Hippocampal formation (tissue), 2 donors: ENCODE measurements at regions not wholly inside any gene's neighbourhood (a gene's known extent, or its start where the extent isn't known, plus 50 kb on each side); places are given as distances from the start of the nearest gene placed in this dataset.

Source experiments
- DNase-seq, 2 donors: peaks; one replicate each; lab custom pipeline; 2025; lab: John Stamatoyannopoulos, UW

DNA sequence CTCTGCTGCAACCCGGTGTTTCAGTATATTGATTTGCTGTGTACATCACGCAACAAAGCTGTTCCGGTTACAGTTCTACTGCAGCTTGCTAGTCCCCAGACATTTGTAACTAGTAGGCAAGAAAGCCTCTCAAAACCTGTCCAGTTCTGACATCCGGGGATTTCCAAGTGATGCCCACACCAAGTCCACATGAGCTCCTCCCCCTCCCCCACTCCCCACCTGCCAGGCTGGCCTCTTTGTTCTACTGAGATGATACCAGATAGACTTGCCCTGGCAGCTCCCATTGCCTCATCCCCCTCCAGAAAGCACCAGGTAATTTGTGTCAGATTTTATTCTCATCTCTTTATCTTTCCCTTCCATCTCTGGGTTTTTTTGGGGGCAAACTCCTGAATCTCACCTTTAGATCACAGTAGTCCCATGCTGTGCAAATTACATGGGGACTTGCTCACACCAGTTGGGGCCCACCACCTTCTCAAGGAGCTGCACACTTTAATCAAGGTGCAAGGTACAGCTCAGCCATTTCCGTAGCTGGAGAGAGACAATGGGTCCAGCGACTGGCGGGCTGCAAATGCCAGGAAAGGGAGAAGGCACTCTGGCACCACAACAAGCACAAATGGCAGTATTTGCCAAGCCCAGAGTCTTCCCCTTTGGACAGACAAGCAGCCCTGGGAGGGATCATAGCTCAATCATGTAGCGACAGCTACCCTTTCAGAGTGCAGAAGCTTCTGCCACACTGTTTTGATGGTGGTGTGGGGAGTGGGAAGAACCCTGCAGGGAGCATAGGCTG, 183.1 kb downstream of the CYLD start:
- DNase-seq, result no peak

DNA sequence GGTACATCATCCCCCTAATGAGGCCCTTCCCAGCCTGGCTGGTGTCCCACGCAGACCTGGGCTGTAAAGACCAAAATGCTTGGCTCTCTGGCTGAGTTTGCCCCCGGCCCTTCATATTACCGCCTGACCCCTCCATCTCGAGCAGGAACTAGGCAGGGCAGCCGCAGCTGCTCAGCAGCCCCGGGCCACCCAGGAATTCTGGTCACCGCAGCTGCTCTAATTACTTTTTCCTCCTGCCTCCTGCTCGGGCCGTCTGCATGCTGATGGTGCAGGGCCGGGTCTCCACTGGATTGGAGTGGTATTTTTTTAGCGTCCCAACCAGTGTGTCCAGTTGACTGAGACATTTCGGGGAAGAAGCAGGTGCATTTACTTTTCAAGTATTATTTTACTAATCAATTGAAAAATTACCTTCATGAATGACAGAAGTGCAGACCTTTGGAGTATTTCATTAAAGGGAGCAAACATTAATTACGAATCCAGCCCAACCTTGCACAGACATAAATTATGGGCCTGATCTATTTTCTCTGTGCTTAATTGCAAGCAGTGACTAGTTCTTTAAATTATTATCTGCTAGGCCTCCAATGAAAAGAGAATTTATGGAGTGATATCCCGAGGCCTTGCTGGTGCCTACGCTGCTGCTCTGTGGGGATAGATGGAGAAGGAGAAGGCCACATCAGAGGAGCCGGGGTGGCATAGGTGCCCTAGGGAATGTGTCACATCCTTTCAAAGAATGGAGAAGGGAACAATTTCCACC, 176.2 kb downstream of the CYLD start:
- DNase-seq, result no peak

DNA sequence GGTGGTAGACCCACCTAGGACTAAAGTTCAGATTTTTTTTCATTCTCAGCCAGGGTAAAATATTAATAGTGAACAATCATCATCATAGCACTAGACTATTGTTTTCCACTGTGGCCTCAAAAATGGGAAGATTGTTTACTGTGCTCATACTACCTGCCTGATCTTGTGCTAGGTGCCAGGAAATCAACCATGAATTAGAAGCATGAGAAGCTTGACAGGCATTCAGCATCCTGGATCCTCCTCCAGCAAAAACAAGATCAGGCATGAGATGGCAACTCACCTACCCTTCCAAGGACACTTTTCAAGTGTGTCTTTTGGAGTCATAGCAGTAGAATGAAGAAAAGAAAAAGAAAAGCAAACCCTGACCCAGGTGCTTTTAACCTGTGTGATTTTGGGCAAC, 174.2 kb downstream of the CYLD start:
- no peak for DNase-seq

DNA sequence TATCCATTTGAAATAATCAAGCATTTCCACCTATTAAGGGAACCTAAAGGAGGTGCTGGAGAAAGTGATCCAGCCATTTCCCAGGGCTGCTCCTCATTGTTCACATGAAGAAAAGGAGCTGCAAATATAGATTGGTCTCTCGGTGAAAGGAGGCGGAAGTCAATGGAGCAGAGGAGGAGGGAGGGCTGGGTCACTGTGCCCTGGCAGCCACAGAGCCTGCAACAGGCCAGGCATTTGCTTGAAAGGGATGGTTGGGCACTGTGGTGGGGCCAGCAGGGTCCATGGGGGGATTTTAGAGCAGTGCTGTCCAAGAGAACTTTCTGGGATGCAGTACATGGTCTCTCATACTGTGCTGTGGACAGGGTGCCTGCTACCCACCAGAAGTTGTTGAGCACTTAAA, 173.2 kb downstream of the CYLD start:
- DNase-seq, result no peak

DNA sequence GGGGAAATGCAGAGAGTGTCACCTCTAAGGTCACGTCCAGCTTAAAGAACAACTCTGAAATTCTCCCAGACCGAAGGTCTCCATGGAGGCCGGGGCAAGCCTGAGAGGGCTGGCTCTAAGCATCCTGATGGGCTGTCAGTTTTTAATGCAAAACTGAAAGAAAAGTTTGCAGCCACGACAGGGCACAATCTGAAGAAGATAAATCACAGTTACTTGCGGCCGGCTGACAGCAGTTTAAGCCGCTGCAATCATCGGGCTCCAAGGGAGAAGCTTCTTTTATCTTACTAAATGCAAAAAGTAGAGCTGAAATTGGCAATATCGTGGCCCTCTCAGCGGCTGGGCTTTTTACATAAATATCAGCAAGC, 168.8 kb downstream of the CYLD start:
- no peak for DNase-seq

DNA sequence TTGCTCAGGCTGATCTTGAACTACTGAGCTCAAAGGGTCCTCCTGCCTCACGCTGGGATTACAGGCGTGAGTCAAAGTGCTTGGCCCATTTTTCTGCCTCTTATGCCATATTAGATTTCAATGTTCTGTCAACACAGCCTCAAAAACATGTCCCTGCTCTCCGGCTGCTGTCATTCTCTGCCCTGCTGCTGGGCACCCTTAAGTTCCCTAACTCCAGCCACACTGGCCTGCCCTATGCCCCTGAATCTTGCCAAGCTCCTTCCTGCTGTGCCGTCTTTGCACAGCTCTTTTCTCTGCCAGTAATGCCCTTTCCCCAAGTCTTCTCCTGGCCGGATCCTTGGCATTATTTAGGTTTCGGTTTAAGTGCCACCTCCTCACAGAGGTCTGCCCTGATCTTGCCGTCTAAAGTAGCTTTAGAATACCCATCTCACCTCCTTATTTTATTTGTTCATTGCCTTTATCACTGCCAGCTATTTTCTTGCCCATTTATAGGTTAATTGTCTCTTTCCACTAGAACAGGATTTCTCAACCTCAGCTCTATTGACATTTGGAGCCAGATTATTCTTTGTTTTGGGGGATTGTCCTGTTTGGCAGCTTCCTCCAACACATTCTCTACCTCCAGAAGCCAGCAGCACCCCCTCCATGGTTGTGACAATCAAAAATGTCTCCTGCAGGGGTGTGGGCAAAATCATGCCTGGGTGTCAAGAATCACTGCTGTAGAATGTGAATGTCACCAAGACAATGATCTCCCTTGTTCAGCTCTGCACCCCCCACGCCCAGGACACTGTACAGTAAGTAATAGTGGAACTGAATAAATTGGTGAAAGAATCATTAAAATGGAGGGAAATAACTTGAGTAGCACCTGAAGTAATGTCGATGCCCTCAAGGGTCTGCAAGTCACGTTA, 168.2 kb downstream of the CYLD start:
- peak in 1 of 2 donors; percentile 10 for DNase-seq

DNA sequence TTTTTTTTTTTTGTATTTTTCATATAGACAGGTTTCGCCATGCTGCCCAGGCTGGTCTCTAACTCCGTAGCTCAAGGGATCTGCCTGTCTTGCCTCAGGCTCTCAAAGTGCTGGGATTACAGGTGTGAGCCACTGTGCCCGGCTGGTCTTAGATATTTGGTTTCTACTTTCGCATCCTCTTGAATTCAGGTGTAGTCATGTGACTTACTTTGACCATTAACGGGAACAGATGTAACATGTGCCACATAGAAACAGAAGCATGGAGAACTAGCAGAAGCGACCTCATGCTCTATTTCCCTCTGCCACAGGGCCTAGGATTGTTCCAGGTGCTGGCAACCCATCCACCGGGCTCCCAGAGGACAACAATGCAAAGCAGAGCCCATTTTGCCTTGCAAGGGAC, 166.6 kb downstream of the CYLD start:
- no peak for DNase-seq

DNA sequence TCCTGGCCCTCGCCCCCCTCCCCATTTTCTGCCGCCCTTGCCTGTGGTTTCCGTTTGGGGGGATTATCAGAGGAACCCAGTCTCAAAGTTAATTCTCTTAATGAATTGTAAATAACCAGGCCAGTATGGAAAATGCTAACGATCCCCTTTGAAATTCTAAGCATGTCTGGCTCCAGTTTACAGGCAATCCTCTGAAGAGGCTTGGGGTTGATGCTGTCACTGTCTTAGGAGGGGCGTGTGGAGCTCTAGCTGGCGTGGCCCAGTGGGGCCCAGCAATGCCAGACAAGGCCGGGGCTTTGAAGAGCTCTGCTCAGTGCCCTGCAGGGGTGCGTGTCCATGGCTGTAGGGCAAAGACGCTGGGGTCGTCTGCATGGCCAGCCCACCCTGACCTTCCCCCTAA, 164.6 kb downstream of the CYLD start:
- DNase-seq, result no peak

DNA sequence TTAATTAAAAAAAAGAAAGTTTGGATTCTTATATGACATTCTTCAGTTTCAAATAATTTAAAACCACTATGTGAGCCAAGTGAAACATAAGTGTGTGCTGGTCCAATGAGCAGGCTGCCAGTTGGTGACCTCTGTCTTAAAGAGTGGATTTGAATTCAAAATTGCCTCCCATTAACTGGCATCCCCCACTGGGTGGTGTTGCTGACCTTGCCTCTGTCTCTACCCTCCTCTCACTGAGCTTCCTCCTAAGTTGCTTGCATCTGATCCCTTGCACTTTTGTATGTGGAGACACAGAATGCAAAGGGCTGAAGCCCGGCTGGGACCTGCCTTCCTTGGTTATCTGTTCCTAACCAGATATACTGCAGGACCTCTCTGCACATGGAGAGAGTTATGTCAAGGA, 160.6 kb downstream of the CYLD start:
- DNase-seq, result no peak

DNA sequence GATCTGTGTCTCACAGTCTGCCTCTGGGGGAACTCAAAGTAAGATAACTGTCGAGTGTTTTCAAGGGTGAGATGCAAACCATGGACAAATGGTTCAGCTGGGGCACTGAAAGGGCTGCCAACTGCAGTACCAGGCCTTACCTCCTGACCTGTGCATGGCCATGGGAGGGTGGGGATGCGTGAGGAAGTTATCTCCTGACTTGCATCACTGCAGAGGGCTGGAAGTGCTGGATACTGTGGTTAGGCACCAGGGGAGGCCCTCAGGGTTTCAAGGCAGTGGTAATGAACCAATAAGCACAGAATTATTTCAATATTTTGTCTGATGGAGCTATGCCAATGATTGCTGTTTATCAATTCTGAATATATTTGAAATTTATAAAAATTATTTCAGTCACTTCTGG, 159.2 kb downstream of the CYLD start:
- DNase-seq, result no peak

DNA sequence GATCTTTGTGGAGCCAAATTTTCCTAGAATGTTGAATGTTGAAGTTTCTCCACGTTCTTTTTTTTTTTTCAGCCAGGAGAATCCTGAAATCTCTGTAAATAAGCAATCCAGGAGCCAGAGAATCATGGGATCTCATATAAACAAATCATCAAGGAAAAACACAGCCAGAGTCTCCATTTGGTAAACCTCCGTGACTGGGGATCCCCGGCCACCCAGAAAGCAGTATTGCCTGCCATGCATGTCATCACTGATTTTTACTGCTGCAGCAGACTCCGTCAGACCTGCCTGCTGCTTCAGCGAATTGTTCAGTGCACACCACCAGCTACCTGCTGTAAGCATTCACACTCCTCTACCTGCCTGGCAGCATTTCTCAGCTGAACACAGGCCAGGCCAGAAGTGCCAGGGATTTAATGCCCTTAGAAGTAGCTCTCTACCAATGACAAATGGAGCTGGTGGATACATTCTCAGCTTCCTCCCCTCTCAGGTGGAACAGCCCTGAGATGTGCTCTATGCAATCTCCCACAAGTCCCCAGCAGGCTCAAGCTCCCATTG, 158.6 kb downstream of the CYLD start:
- no peak for DNase-seq

DNA sequence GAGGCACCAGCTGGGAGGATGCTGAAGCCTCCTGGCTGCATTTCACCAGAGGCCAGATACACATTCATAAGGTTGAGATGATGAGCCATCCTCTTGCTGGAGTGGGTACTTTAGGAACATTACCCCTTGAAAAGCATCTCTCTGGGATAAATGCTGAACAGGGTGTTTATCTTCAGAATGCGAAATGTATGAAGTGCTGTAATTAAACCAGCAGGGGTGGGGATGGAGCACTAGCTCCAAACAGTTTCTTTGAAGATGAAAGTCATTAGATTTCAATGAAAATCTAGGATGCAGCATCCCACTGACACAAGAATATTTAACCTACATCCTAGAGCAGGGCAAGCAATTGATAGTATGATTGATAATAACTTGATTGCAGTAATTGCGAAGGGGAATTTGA, 158.1 kb downstream of the CYLD start:
- no peak for DNase-seq

DNA sequence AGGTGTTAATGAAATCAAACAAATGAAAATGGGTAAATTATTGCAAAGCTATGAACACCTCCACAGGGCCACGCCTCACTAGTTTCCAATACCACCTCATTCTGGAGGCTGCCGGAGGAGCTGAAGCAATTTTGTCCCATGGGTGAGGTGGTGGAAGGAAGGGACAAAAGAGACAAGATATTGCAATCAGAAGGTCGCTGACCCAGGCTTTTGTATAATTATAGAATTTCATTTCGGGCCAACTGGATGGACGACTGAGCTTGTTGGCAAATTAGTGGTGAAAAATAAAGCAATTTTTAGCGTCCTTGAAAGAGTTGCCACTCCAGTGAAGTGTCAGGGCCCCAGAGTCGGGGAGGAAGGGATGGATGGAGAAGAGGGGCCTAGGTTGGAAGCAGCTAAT, 147.9 kb downstream of the CYLD start:
- DNase-seq, result no peak

DNA sequence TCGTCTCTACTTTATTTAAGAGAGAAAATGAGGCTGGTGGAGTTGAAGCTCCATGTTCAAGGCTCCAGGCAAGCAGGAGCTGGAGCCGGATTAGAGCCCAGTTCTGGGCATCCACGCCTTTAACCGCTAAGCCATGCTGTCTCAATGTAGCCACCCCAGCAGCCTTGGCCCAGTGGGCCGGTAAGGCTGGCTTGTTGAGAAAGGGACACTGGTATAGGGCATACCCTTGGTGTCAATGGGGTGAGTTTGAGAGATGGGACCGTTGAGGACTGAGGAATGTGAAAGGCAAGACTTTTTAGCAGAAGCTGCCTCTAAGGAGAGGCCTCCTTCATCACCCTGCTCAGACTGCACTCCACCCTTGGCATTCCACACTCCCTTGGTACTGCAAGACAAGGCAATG, 147.4 kb downstream of the CYLD start:
- DNase-seq, result no peak

DNA sequence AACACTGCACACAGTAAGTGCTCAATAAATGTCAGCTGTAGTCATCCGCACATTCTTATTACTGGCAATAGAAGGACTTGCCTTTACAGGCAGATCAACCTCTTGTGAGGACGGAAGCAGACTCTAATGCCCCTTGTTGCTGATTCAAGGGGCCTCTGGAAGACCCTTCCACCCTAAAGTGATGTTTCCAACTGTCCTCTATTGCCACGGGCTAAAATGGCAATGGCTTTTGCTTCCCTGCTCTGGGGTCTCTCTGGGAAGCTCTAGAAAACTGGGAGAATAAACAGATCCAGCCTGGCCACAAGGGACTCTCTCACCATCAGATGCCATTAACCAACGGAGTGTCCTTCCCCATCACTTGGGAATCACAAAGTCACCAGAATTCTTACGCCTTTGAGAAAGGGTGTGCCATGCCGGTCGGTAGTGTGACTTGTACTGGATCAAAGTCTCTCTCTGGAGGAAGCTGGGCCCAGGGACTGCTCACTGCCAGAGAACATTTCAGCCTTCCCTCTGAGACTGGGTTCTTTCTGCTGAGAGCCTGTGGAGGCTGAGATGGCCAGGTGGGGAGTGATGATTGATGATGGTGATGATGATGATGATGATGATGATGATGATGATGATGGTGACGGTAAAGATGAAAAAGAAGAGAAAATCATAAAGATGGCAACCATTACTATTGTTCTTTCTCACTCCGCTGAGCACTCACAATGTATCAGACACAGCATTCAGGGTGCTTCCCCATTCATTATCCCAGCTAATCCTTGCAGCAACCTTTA, 146.8 kb downstream of the CYLD start:
- no peak for DNase-seq

DNA sequence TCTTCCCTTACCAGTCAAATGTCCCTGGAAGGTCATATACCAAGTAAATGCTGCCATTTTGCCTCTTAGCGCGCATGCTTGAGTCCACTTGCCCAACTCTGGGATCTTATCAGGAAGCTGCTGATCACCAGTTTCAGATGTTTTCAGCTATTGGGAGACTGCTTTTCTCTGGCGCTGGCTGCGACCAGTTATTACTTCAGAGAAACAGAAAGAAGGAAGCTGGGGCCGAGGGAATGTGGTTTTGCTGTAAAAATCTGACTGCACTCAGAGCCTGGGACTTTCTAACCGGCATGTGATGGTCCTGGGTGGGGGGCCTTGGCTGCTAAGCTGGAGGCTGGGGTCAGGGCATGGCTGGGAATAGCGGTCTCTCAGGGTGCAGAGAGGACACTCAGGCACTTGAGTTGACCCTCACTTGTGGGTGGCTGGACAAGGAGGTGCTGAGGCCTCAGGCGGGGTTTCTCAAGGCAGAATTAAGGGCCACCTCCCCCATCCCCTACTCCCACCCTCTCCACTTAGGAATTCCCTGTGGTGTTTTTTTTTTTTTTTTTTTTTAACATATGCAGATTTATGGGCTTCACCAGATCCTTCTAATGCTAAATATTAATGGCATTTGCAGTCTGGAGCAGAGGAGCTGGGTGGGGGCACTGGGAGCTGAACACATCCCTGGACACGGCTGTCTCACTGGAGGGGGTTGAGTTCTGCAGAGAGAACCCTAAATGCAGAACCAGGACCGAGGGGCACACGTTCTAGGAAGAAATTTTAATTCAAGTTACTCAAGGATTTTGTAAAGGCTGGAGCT, 145.8 kb downstream of the CYLD start:
- no peak for DNase-seq

DNA sequence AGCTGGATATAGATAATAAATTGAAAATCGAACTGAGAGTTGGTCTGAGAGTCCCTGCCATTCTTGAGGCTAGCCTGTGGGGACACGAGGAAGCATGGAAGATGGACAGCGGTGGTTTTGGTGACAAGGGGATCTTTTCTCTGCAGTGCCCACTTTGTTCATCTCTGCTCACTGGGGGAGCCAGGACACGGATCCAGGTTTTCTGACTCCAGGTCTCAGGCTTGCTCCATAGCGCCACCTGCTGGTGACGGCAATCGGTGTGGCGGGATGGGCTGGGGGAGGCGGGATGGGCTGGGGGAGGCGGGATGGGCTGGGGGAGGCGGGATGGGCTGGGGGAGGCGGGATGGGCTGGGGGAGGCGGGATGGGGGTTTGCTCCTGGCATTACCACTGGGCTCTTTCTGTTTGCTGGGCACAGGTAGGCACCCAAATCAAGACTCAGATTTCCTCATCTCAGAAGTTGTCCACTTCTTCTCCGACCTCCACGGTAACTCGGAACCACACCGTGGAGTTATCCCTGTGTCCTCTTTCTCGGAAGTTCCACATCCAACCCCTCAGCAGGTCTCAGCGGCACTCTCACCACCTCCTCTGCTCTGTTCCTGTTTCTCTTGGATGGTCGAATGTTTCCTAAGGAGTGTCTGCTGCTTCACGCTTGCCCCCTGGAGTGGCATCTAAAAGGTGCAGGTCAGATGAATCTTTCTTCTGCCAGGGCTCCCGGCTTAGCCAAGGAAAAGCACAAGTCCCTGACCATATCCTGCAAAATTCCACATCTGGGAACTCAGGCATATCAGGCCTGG, 142.4 kb downstream of the CYLD start:
- no peak for DNase-seq

DNA sequence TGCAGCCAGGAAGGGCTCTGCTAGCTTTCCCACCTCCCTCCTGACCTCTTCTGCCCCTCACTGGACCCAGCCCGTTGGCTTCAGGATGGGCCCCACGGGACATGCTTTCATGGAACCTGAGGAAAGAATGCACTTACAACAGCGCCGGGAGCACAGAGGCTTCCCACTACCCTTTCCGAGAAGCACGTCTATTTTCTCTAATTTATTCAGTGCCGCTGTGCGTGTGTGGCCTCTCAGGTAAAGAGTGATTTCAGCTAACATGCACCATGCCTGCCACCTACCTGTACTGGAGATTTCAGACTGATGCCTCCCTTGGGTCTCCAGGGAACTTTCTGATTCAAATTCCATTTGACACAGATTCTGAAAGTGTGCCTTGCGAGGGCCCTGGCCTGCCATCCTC, 140.1 kb downstream of the CYLD start:
- no peak for DNase-seq

DNA sequence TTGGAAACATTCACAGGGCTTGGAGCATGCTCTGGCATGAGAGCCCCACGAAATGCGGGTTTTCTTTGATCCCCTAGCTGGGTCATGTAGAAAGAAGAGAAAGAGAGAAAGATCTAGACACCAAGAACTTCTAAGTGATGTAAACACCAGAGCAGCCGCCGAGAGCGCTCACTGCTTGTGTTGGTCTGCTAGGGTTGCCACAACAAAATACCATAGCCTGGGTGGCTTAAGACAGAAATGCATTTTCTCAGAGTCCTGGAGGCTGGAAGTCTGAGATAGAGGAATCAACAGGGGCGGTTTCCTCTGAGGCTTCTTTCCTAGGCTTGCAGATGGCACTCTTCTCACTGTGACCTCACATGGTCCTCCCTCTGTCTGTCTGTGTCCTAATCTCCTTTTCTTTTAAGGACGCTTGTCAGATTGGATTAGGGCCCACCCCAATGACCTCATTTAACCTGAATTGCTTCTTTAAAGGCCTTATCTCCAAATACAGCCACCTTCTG, 139.5 kb downstream of the CYLD start:
- DNase-seq, result no peak

DNA sequence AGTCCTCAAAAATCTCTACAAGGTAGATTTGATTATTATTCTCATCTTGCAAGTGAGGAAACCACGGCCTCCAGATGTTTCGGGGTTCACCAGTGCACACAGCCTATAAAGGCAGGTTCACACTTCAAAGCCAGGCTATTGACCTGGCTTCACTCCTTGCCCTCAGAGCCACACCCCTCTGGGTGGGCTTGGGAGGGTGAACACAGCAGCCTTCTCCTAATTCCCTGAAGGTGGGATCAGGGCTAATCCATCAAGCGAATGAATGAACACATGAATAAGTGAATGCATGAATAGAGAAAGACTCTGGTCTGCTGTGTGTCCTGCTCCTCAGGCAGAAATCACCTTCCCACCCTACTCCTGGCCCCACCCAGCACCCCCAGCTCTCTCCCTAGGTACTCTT, 139.0 kb downstream of the CYLD start:
- no peak for DNase-seq
